H9 (cell line): ENCODE measurements at regions not wholly inside any gene's neighbourhood (a gene's known extent, or its start where the extent isn't known, plus 50 kb on each side); places are given as distances from the start of the nearest gene placed in this dataset.

Source experiments
- DNase-seq: peaks from one replicate; pipeline ENCODE4 v3.0.0-alpha.2; 2017
- H2AFZ ChIP-seq: one replicate; pipeline ENCODE4 v1.6.1; 2013; ENCODE audit warnings: mild to moderate bottlenecking, low read length, control low read depth, moderate library complexity
- H2AK5ac ChIP-seq: 2 replicates; pipeline ENCODE4 v1.6.1; 2013; ENCODE audit warnings: low read length, control low read depth, mixed read lengths; ENCODE audit not compliant: insufficient read length
- H2BK120ac ChIP-seq: one replicate; pipeline ENCODE4 v1.6.1; 2013; ENCODE audit warnings: low read depth, mild to moderate bottlenecking, low read length, control low read depth, inconsistent platforms; ENCODE audit not compliant: poor library complexity, severe bottlenecking
- H2BK12ac ChIP-seq: 2 replicates; pipeline ENCODE4 v1.6.1; 2013; ENCODE audit warnings: low read length, control low read depth, mixed read lengths, low read depth; ENCODE audit not compliant: insufficient read length
- H2BK15ac ChIP-seq: 2 replicates; pipeline ENCODE4 v1.6.1; 2013; ENCODE audit warnings: low read depth, low read length, control low read depth
- H2BK20ac ChIP-seq: one replicate; pipeline ENCODE4 v1.6.1; 2013; ENCODE audit warnings: low read depth, mild to moderate bottlenecking, low read length, control low read depth, inconsistent platforms; ENCODE audit not compliant: poor library complexity, severe bottlenecking
- H2BK5ac ChIP-seq: 2 replicates; pipeline ENCODE4 v1.6.1; 2013; ENCODE audit warnings: low read length, control low read depth, mixed read lengths; ENCODE audit not compliant: insufficient read length
- H3K14ac ChIP-seq: 2 replicates; pipeline ENCODE4 v1.6.1; 2013; ENCODE audit warnings: low read length, control low read depth; ENCODE audit not compliant: insufficient read depth
- H3K18ac ChIP-seq: 2 replicates; pipeline ENCODE4 v1.6.1; 2013; ENCODE audit warnings: low read depth, mild to moderate bottlenecking, mixed read lengths, low read length, control low read depth; ENCODE audit not compliant: insufficient read length
- H3K23ac ChIP-seq: 2 replicates; pipeline ENCODE4 v1.6.1; 2013; ENCODE audit warnings: low read length, control low read depth, mixed read lengths, low read depth; ENCODE audit not compliant: insufficient read length
- H3K23me2 ChIP-seq: 2 replicates; pipeline ENCODE4 v1.6.1; 2013; ENCODE audit warnings: low read depth, mild to moderate bottlenecking, mixed read lengths, low read length, control low read depth; ENCODE audit not compliant: insufficient read length, poor library complexity, severe bottlenecking
- H3K27ac ChIP-seq: 2 replicates; pipeline ENCODE4 v1.5.1; 2013; ENCODE audit warnings: low read length, control low read depth, mixed read lengths, low read depth; ENCODE audit not compliant: insufficient read length
- H3K27me3 ChIP-seq: 2 replicates; pipeline ENCODE4 v1.6.1; 2013; ENCODE audit warnings: low read length, control low read depth, inconsistent platforms; ENCODE audit not compliant: insufficient read depth
- H3K4ac ChIP-seq: 2 replicates; pipeline ENCODE4 v1.6.1; 2013; ENCODE audit warnings: low read depth, mild to moderate bottlenecking, control low read depth, inconsistent platforms, low read length, moderate library complexity
- H3K4me1 ChIP-seq: 2 replicates; pipeline ENCODE4 v1.6.1; 2013; ENCODE audit warnings: low read length, control low read depth, inconsistent platforms; ENCODE audit not compliant: insufficient read depth
- H3K4me2 ChIP-seq: 2 replicates; pipeline ENCODE4 v1.6.1; 2013; ENCODE audit warnings: low read length, control low read depth, mixed read lengths; ENCODE audit not compliant: insufficient read length, insufficient read depth
- H3K56ac ChIP-seq: 2 replicates; pipeline ENCODE4 v1.6.1; 2013; ENCODE audit warnings: low read depth, mild to moderate bottlenecking, mixed read lengths, low read length, control low read depth; ENCODE audit not compliant: insufficient read length
- H3K79me1 ChIP-seq: 2 replicates; pipeline ENCODE4 v1.6.1; 2013; ENCODE audit warnings: low read depth, mild to moderate bottlenecking, moderate library complexity, low read length, control low read depth, inconsistent platforms; ENCODE audit not compliant: insufficient read depth, poor library complexity, severe bottlenecking
- H3K79me2 ChIP-seq: 2 replicates; pipeline ENCODE4 v1.6.1; 2013; ENCODE audit warnings: low read length, control low read depth, inconsistent platforms; ENCODE audit not compliant: insufficient read depth
- H3K9ac ChIP-seq: 2 replicates; pipeline ENCODE4 v1.6.1; 2013; ENCODE audit warnings: low read length, control low read depth, mixed read lengths; ENCODE audit not compliant: insufficient read length; ENCODE audit errors: extremely low read depth
- H3K9me3 ChIP-seq: one replicate; pipeline ENCODE4 v1.6.1; 2013; ENCODE audit warnings: low read depth, low read length, inconsistent platforms; ENCODE audit not compliant: control insufficient read depth
- H3T11ph ChIP-seq: one replicate; pipeline ENCODE4 v1.6.1; 2013; ENCODE audit warnings: mild to moderate bottlenecking, low read length, control low read depth, inconsistent platforms
- H4K20me1 ChIP-seq: one replicate; pipeline ENCODE4 v1.6.1; 2013; ENCODE audit not compliant: control insufficient read depth, insufficient read length, insufficient read depth
- H4K5ac ChIP-seq: 2 replicates; pipeline ENCODE4 v1.6.1; 2013; ENCODE audit warnings: low read depth, mild to moderate bottlenecking, mixed read lengths, low read length, control low read depth; ENCODE audit not compliant: insufficient read length
- H4K8ac ChIP-seq: replicated peaks from 2 replicates; pipeline ENCODE4 v1.6.1; 2013; ENCODE audit warnings: low read length, control low read depth, mixed read lengths, low read depth; ENCODE audit not compliant: insufficient read length
- H4K91ac ChIP-seq: 2 replicates; pipeline ENCODE4 v1.6.1; 2013; ENCODE audit warnings: low read depth, mild to moderate bottlenecking, moderate library complexity, mixed read lengths, low read length, control low read depth; ENCODE audit not compliant: insufficient read length
- H3K27ac Mint-ChIP-seq, 3 experiments: 2 replicates in 2 of 3; 3 replicates in 1 of 3; pipeline ENCODE4 v1.8.0; 2020 to 2021; ENCODE audit warnings: mixed read lengths in 3 of 3, mild to moderate bottlenecking in 1 of 3, moderate library complexity in 1 of 3
- H3K27me3 Mint-ChIP-seq: 2 replicates; pipeline ENCODE4 v1.8.0; 2021; ENCODE audit warnings: low read depth, mild to moderate bottlenecking, moderate library complexity, mixed read lengths
- H3K36me3 Mint-ChIP-seq, 3 experiments: 2 replicates in 2 of 3; 3 replicates in 1 of 3; pipeline ENCODE4 v1.8.0; 2020 to 2021; ENCODE audit warnings: low read depth in 3 of 3, mixed read lengths in 3 of 3; ENCODE audit not compliant: insufficient read depth in 1 of 3
- H3K4me1 Mint-ChIP-seq, 2 experiments: 2 replicates each; pipeline ENCODE4 v1.8.0; 2020; ENCODE audit warnings: mixed read lengths in 2 of 2
- H3K4me3 Mint-ChIP-seq, 2 experiments: 2 replicates in 1 of 2; 3 replicates in 1 of 2; pipeline ENCODE4 v1.8.0; 2020 to 2021; ENCODE audit warnings: mild to moderate bottlenecking in 2 of 2, mixed read lengths in 2 of 2, moderate library complexity in 1 of 2
- H3K9me3 Mint-ChIP-seq, 2 experiments: 2 replicates in 1 of 2; 3 replicates in 1 of 2; pipeline ENCODE4 v1.8.0; 2020; ENCODE audit warnings: mild to moderate bottlenecking in 2 of 2, mixed read lengths in 2 of 2, moderate library complexity in 1 of 2
- WGBS: extraction: QIAGEN DNeasy Blood & Tissue Kit; methylation state at CpG from one replicate; pipeline ENCODE4 v1.1.7; 2013; ENCODE audit warnings: missing lambda C conversion rate, low lambda C conversion rate, mixed read lengths; ENCODE audit not compliant: insufficient read length; ENCODE audit errors: extremely low coverage; 5-methylcytosine and 5-hydroxymethylcytosine counted together
- TF ChIP-seq, protein P1 (sequence below): fragments of 200-600 bp; sonication (generic); conservative IDR thresholded peaks from 3 replicates; pipeline ENCODE4 v1.8.0; 2021; ENCODE audit warnings: antibody characterized with exemption, mild to moderate bottlenecking

- no peak overlapping the region for H3K4me2 ChIP-seq
- no peak overlapping the region for H3K18ac ChIP-seq
- peak overlapping the region; percentile 10 to 42 (median 12); a peak in 4 of 7 replicates for H3K27ac Mint-ChIP-seq
Observed at GRCh38 chr4:136505020-136505419, 1027.3 kb downstream of the PCDH18 start.

More at GRCh38 chr4:136505020-136505419, 1027.3 kb downstream of the PCDH18 start:
- no peaks in the 10 kb centered on the region for H3K27me3 Mint-ChIP-seq
- no peak overlapping the region for H3K9ac ChIP-seq
- no peaks in the 10 kb centered on the region for H3K23me2 ChIP-seq
- H4K91ac ChIP-seq = no peak overlapping the region
- TF ChIP-seq, protein P1, sequence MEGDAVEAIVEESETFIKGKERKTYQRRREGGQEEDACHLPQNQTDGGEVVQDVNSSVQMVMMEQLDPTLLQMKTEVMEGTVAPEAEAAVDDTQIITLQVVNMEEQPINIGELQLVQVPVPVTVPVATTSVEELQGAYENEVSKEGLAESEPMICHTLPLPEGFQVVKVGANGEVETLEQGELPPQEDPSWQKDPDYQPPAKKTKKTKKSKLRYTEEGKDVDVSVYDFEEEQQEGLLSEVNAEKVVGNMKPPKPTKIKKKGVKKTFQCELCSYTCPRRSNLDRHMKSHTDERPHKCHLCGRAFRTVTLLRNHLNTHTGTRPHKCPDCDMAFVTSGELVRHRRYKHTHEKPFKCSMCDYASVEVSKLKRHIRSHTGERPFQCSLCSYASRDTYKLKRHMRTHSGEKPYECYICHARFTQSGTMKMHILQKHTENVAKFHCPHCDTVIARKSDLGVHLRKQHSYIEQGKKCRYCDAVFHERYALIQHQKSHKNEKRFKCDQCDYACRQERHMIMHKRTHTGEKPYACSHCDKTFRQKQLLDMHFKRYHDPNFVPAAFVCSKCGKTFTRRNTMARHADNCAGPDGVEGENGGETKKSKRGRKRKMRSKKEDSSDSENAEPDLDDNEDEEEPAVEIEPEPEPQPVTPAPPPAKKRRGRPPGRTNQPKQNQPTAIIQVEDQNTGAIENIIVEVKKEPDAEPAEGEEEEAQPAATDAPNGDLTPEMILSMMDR = no peak
- no peak overlapping the region for H3K4ac ChIP-seq
- no CpG with 5 or more reads among the region's 1 CpG for WGBS
- no peaks in the 10 kb centered on the region for H3K27me3 ChIP-seq
- H3K4me3 Mint-ChIP-seq = no peak overlapping the region
- H3K4me1 Mint-ChIP-seq = peaks cover 11 to 12% of the 10 kb centered on the region in 2 experiments
- H3K27ac ChIP-seq = no peak overlapping the region
- H3K4me1 ChIP-seq = no peaks in the 10 kb centered on the region; the same call in 1 of the 2 replicates
- no peak overlapping the region for H2BK20ac ChIP-seq
- peaks cover 0 to 8% (median 1%) of the 10 kb centered on the region in 3 experiments; a peak in 3 of 7 replicates for H3K36me3 Mint-ChIP-seq
- DNase-seq = no peak
- H3K9me3 ChIP-seq = no peaks in the 10 kb centered on the region
- no peak overlapping the region for H3T11ph ChIP-seq
- no peak overlapping the region for H2AK5ac ChIP-seq
- no peak overlapping the region for H4K5ac ChIP-seq
- H3K79me2 ChIP-seq = no peaks in the 10 kb centered on the region
- no peak overlapping the region for H2BK5ac ChIP-seq
- no peak overlapping the region for H4K8ac ChIP-seq
- H3K23ac ChIP-seq = no peak overlapping the region
- H2AFZ ChIP-seq = no peak overlapping the region
- H4K20me1 ChIP-seq = no peaks in the 10 kb centered on the region
- no peak overlapping the region for H2BK12ac ChIP-seq
- no peak overlapping the region for H2BK120ac ChIP-seq
- H3K79me1 ChIP-seq = no peaks in the 10 kb centered on the region
- no peak overlapping the region for H2BK15ac ChIP-seq
- H3K9me3 Mint-ChIP-seq = peaks cover under 1 to 3% of the 10 kb centered on the region in 2 experiments; a peak in 3 of 5 replicates
- no peak overlapping the region for H3K14ac ChIP-seq
- no peak overlapping the region for H3K56ac ChIP-seq
